ENCODE measurements at regions not wholly inside any gene's neighbourhood (a gene's known extent, or its start where the extent isn't known, plus 50 kb on each side); places are given as distances from the start of the nearest gene placed in this dataset.
"Not testable (repeated sequence)": the region's sequence is repeated elsewhere in the genome, so short reads cannot be mapped to it uniquely, and the experiment has no call there.

DNA sequence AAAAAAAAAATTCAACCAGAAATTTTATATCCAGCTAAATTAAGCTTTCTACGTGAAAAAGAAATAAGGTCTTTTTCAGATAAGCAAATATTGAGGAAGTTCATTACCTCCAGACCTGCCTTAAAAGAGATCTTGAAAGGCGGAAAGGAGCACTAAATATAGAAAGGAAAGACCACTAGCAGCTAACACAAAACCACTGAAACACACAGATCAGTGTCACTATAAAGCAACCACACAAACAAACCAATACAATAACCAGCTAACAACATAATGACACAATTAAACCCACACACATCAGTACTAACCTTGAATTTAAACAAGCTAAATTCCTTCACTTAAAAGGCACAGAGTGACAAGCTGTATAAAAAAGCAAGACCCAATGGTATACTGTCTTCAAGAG lies 958.3 kb downstream of the TSN start:
- no peak for DNase-seq

- DNase-seq: not testable (repeated sequence)
Observed at GRCh38 chr2:122720822-122721221, 965.4 kb downstream of the TSN start.

DNA sequence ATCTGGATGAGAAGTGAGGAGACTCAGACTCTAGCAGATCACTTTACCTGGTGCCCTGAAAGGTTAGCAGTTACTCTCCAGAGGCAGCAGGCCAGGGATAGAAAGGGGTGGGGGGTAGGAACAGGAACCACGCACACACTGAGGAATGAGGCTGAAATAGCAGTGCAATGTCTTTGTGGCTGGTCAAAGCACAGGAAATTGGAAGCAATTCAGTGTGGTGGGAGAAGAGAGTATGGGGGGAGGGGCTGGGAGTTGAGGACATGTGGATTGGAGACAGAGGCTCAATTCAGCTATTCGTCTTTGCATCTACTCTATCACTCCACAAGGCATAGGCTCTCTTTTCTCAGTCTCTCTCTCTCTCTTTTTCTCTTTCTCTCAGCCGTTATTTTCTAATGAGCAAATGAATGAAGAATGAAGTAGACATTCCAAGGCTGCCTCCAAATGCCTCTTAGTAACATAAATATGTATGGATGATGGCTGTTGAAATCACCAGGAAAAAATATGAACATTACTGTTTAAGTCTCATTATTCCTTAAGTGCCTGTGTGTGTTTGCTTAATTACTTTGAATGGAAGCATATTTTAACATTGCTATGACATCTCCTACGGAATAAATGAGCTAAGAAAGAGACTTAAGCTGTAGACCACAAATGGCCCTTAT lies 979.4 kb downstream of the TSN start:
- no peak for DNase-seq

DNA sequence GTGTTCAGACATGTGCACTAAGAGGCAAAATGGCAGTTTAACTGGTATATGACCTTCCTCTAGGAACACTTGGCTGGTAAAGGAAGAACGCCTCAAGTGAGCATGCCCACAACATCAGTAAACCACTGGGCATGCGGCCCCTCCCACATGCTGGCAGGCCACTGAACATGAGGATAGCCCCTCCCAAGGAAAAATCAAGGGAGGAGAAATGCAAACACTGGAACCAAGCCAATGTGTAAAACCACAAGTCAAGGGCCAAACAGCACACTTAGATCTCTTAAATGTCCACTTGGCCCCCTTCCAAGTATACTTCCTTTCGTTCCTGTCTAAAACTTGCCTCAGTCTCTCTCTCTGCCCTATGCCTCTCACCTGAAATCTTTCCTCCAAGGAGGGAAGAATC lies 980.8 kb downstream of the TSN start:
- peak in 1 of 2 donors; percentile 8 for DNase-seq

DNA sequence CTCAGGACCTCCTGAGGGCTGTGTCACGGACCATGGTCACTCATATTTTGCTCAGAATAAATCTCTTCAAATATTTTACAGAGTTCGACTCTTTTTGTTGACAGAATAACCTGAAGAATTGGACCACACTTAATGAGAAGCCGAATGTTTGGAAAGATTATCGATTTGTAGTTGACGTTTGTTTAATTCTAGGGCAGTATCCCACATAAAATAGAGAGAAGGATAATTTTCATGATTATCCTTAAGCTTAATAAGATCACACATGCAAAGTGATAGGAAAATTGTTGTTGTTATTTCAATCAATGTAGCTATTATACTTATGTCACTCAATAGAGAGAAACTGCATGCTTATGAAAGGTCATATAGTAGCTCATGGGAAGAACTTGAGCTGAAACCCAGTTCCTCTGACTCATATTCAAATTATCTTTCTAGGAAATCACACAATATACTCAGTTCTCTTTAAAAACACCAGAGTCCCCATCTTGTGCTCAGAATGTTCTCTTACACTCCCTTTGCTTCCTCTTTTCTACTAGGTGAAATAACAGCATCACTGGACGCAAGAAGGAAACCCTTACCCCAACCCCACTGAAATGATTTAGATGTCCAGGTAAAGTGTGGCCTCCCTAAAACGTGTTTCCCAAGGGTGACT lies 982.1 kb downstream of the TSN start:
- no peak for DNase-seq

GRCh38 chr2:122739732-122740593 lies 984.5 kb downstream of the TSN start:
- DNase-seq: no peak

GRCh38 chr2:122740594-122740948 lies 985.1 kb downstream of the TSN start:
- DNase-seq: no peak

DNA sequence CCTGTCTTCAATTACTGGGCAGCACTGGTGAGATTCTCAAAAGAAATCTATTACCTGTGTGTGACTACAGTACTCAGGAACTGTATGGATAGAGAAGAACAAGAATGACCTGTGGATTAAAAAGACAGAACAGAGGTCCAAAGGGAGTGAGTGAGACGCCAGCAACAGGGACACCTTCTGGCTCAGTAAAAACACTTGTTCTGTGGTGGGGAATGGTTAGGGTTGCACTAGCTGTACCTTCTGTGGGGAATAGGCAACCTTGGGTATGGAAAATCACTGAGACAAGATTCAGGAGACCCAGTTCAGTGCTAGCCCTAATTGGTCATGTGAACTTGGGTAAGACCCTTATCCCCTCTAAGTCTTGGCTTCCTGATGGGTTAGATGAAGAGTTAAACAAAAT lies 986.0 kb downstream of the TSN start:
- DNase-seq: no peak

DNA sequence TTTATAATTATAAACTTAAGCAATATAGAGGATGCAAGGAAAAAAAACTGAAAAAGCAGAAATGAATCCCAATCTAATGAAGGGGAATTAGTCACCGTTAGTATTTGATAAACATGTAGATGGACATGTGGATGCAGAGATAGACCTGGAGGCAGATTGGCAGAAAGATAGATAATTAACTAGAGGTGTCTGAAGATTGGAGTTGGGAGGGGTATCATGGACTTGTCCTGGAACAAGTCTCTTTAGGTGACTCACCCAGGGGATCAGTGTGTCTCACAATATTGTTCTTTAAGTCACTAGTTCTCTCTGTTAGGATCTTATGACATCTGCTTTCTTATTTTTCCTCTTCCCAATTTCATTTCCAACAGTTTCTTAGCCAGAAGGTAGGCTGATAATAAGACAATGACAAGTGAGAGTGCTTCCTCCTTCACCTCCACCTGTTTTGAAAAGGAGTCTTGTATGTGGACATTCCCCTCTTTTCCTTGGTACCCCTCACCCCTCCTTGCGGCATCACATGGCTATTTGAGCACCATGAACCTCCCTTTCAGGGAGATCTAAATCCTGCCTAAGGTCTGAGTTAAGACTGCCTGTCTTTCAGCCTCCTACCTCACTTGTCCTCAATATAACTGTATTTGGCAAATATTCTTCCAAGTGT lies 987.7 kb downstream of the TSN start:
- no peak for DNase-seq

DNA sequence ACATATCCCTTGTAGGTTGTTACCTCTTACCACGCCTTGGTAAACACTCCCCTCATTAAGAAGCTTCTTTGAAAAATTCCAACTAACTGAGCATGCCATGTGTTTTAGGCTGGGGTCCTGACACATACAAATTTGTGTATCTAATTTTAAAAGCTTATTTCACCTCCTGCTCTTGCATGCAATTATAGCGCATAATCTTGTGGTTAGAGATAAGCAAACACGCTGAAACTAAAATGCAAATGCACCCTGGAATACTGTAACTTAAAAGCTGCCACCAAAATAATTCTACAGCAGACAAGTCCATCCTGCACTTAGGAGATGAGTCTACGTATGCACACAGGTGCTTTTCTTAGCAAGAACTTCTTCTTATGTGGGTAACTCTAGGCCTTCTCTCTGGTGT lies 990.2 kb downstream of the TSN start:
- no peak for DNase-seq

GRCh38 chr2:122747670-122748069 lies 992.2 kb downstream of the TSN start:
- no peak for DNase-seq

- DNase-seq: no peak
Observed at GRCh38 chr2:122748552-122749011, 993.1 kb downstream of the TSN start.

DNA sequence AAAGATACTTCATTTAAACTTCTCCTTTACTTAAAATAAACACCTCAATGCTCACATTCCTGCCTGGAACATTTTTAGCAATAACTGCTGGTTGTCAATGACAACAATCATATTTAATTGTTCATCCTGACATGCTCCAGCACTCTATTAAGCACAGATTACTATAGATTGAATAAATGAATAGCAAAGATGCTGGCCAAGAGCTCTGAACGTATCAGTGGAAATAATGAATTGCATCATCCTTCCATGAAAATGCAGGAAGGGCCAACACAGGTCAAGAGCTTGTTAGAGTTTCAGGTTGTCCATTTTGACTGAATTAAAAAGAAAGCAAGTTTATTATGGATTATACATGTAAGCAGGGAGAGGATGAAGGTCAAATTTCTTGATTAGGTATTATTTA lies 994.0 kb downstream of the TSN start:
- DNase-seq: no peak

DNA sequence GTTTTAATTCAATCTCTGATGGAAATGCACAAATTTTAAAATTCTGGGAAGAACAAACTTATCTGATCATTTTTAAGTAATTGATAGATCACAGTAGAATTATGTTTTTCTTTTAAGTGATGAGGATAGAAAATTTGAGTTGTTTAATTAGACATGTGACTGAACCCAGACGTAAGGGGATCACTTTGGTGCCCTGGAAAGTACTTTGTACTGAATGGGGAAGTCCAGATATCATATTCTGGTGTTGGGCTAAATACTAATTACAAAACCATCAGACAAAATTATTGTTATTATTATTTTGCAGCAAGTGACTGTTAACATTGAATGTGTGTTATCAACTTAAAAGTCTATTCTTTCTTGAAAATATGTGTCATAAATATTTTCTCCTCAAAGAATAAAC lies 994.6 kb downstream of the TSN start:
- no peak for DNase-seq

GRCh38 chr2:122750808-122751207 lies 995.4 kb downstream of the TSN start:
- DNase-seq: no peak

DNA sequence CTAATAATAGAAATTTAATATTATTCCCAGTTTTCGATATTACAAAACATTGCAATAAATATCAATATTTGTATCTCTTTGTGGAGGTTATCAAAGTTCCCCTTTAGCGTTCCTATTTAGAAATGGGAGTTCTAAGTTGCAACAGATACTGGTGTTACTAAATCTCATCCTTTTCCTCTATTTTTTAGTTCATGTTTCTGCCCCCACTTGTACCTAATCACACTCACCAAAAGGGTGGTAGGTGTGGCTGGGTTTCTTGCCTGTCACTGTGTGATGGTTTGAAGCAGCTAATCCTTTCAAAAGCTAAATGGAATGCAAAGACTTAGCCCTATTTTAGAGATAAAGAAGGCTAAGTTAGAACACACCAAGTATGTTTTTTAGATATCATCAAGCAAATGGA lies 997.9 kb downstream of the TSN start:
- no peak for DNase-seq

- no peak for DNase-seq
Observed at GRCh38 chr2:122754561-122754960, 999.1 kb downstream of the TSN start.

DNA sequence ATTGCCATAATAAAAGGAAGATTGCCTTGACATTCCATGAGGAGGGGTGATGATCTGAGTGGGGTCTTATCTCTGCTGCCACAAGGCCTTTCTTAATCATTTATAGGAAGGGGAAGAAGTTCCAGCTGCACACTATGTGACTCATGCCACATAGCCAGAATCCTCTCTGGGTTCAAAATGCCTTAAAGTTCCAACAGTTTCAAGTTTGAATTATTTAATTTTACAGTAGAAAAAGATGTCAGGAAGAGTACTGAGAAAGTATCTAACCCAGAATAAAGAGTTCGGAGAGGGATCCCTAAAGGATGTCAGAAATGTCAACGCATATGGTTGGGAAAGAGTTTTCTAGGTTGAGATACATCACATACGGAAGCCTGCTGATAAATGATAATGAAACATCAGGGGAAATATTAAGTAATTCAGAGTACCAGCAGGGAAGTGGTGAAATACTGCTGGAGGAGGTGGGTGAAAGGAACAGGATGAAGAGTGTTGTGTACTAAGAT lies 999.9 kb downstream of the TSN start:
- no peak for DNase-seq

DNA sequence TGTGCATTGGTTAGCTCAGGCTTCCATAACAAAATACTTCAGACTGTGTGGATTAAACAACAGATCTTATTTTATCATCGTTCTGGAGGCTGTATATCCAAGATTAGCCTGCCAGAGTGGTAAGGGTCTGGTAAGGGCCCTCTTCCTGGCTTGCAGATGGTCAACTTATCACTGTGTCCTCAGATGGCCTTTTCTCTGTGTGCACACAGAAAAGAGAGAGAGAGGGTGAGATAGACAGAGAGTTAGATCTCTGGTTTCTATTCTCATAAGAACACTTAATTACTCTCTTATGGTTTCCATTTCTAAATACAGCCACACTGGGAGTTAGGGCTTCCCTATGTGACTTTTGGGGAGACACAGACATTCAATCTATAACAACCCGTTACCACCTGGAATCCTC lies 1003.5 kb downstream of the TSN start:
- no peak for DNase-seq

GRCh38 chr2:122764014-122764413 lies 1008.6 kb downstream of the TSN start:
- no peak for DNase-seq

GRCh38 chr2:122780251-122780650 lies 1024.8 kb downstream of the TSN start:
- no peak for DNase-seq

DNA sequence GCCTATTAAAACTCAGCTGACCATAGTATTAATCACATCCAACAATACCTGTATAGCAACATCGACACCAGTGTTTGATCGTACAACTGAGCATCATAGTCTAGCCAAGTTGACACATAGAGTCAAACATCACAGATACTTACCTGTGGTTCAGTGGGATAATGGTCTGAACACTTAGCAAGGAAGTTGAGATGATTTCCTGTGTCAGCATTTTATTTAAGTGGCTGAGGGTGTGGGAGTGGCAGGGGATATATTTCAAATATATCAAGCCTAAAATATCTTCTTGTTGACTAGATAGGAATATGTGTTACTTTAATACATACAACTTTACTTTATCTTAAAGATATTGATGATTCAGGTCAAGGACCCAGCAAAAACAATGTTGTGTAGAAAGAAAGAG lies 1038.6 kb downstream of the TSN start:
- no peak for DNase-seq

All from right lung (tissue), 2 donors.